ENCODE measurements at regions not wholly inside any gene's neighbourhood (a gene's known extent, or its start where the extent isn't known, plus 50 kb on each side); places are given as distances from the start of the nearest gene placed in this dataset.

DNA sequence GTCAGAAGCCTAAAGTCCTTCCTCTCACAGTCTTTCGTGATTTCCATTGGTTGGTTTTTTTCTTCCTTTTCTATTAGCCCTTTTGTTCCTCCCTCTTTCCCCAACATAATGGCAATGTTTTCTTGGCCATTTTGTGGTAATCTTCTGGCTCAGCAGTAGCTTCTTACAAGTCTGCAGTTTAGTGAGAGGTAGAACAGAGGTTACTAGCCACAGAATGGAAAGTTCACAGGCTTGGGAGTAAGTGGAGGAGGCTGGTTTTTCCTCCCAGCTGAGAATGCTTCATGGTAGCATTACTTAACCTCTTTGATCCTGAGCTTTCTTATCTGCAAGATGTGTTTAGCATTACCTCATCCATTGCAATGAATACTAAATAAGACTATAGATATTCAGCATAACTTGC is 346.9 kb downstream of the NFIB start:
- H3K4me1 Mint-ChIP-seq = no peaks in the 10 kb centered on the region
- no peaks in the 10 kb centered on the region for H3K4me1 ChIP-seq (ENCODE audit: control insufficient read depth, insufficient read depth, low read length)
- no peak for ATAC-seq
- TF ChIP-seq, protein P1, sequence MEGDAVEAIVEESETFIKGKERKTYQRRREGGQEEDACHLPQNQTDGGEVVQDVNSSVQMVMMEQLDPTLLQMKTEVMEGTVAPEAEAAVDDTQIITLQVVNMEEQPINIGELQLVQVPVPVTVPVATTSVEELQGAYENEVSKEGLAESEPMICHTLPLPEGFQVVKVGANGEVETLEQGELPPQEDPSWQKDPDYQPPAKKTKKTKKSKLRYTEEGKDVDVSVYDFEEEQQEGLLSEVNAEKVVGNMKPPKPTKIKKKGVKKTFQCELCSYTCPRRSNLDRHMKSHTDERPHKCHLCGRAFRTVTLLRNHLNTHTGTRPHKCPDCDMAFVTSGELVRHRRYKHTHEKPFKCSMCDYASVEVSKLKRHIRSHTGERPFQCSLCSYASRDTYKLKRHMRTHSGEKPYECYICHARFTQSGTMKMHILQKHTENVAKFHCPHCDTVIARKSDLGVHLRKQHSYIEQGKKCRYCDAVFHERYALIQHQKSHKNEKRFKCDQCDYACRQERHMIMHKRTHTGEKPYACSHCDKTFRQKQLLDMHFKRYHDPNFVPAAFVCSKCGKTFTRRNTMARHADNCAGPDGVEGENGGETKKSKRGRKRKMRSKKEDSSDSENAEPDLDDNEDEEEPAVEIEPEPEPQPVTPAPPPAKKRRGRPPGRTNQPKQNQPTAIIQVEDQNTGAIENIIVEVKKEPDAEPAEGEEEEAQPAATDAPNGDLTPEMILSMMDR (IDR thresholded peaks at IDR 0.05) = no peak
- H3K4me3 Mint-ChIP-seq = no peak overlapping the region
- no peaks in the 10 kb centered on the region for H3K27me3 Mint-ChIP-seq (ENCODE audit: low read depth in 2 of 2)
- intact Hi-C loops (cut with micrococcal nuclease) = no loop called here
- no peaks in the 10 kb centered on the region for H3K27me3 ChIP-seq (ENCODE audit: control insufficient read depth, insufficient read depth, low read length)
- WGBS (ENCODE audit: insufficient coverage) = 76% methylated on average over 1 of the region's 1 CpG
- no peak overlapping the region for H3K4me3 ChIP-seq (ENCODE audit: low read length)
- peaks cover 3 to 4% of the 10 kb centered on the region in 2 donors for H3K9me3 Mint-ChIP-seq
- H3K9me3 ChIP-seq (ENCODE audit: control insufficient read depth, insufficient read depth, low read length) = no peaks in the 10 kb centered on the region
- H3K27ac Mint-ChIP-seq = no peak overlapping the region
- no peak for DNase-seq
- no peaks in the 10 kb centered on the region for H3K36me3 ChIP-seq (ENCODE audit: control insufficient read depth, insufficient read depth, low read length)
- no peaks in the 10 kb centered on the region for H3K36me3 Mint-ChIP-seq
- no peak overlapping the region for H3K27ac ChIP-seq (ENCODE audit: low read length)

DNA sequence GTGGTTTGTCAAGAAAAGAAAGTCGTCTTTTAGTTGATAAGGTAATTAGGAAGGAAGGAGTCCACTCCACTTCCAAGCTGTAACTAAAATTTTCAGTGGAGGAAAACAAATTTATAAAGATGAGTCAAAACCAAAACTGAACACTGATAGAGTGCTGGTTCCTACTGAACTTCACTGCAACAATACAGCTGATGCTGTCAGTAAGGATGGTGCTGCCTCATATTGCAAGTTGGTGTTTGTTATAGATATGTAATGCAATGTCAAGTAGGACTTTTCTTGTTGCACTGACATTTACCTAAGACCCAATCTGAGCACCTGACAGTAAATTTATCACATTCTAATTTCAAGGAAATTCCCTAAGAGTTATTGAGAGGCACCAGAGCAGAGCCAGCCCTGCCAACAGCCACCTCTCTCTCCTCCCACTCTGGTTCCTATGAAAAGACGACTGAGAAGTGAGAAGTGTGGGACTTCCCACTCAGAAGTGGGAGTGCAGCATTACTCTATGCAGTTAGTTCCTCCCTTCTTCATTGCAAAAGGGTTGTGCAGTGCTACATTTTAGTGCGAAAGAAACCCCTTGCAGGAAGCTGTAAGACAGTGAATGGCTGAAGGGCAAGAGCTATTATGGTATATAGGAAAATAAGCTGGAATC is 350.8 kb downstream of the NFIB start:
- Mint-ChIP-seq H3K36me3 (no peaks in the 10 kb centered on the region), H3K4me1 (no peaks in the 10 kb centered on the region), H3K27me3 (ENCODE audit: low read depth in 2 of 2) (no peaks in the 10 kb centered on the region), H3K4me3 (no peak overlapping the region), H3K9me3 (peaks cover 3 to 7% of the 10 kb centered on the region in 2 donors), H3K27ac (no peak overlapping the region)
- intact Hi-C loops (cut with micrococcal nuclease) = no loop called here
- H3K4me3 ChIP-seq (ENCODE audit: low read length) = no peak overlapping the region
- no peak for DNase-seq
- no peaks in the 10 kb centered on the region for H3K4me1 ChIP-seq (ENCODE audit: control insufficient read depth, insufficient read depth, low read length)
- WGBS (ENCODE audit: insufficient coverage) = 31% methylated on average over 2 of the region's 3 CpGs
- H3K27me3 ChIP-seq (ENCODE audit: control insufficient read depth, insufficient read depth, low read length) = no peaks in the 10 kb centered on the region
- no peaks in the 10 kb centered on the region for H3K36me3 ChIP-seq (ENCODE audit: control insufficient read depth, insufficient read depth, low read length)
- TF ChIP-seq, protein P1 (IDR thresholded peaks at IDR 0.05) = no peak
- H3K27ac ChIP-seq (ENCODE audit: low read length) = no peak overlapping the region
- no peaks in the 10 kb centered on the region for H3K9me3 ChIP-seq (ENCODE audit: control insufficient read depth, insufficient read depth, low read length)
- no peak for ATAC-seq

DNA sequence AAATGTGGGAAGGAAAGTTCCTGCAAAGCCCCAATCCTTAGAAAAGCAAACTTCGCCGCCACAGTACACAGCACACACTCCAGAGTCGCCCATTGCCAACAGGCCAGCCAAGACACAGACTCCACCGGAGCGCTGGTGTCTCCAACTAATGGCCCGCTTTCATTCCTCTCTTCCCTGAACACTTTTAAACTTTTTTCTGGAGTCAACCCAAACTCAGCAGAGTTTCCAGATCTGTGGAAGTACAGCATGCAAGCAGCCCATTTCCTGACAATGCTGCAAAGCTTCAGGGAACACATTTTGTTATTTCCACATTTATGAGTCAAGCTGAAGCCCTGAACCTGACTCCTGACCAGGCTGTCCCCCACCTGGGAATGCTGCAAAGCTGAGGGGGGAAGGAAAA is 351.9 kb downstream of the NFIB start:
- 93% methylated on average over 6 of the region's 6 CpGs for WGBS (ENCODE audit: insufficient coverage)

More for the DNA sequence above, 351.9 kb downstream of the NFIB start:
- Mint-ChIP-seq H3K4me3 (no peak overlapping the region), H3K27me3 (ENCODE audit: low read depth in 2 of 2) (no peaks in the 10 kb centered on the region), H3K27ac (no peak overlapping the region), H3K9me3 (peaks cover 0 to 3% of the 10 kb centered on the region in 2 donors), H3K4me1 (no peaks in the 10 kb centered on the region), H3K36me3 (no peaks in the 10 kb centered on the region)
- no peaks in the 10 kb centered on the region for H3K27me3 ChIP-seq (ENCODE audit: control insufficient read depth, insufficient read depth, low read length)
- no peaks in the 10 kb centered on the region for H3K4me1 ChIP-seq (ENCODE audit: control insufficient read depth, insufficient read depth, low read length)
- TF ChIP-seq, protein P1 (IDR thresholded peaks at IDR 0.05) = no peak
- intact Hi-C loops (cut with micrococcal nuclease) = no loop called here
- no peaks in the 10 kb centered on the region for H3K36me3 ChIP-seq (ENCODE audit: control insufficient read depth, insufficient read depth, low read length)
- H3K4me3 ChIP-seq (ENCODE audit: low read length) = no peak overlapping the region
- no peak overlapping the region for H3K27ac ChIP-seq (ENCODE audit: low read length)
- H3K9me3 ChIP-seq (ENCODE audit: control insufficient read depth, insufficient read depth, low read length) = no peaks in the 10 kb centered on the region
- DNase-seq (no peak), ATAC-seq (no peak)

Measured in natural killer cell (primary cell).